ENCODE measurements at regions not wholly inside any gene's neighbourhood (a gene's known extent, or its start where the extent isn't known, plus 50 kb on each side); places are given as distances from the start of the nearest gene placed in this dataset.

- TF ChIP-seq CTCF (IDR thresholded peaks at IDR 0.05) (no peak), POLR2AphosphoS5 (IDR thresholded peaks at IDR 0.05) (no peak), POLR2A (IDR thresholded peaks at IDR 0.05) (no peak), EP300 (IDR thresholded peaks at IDR 0.05) (no peak)
Observed at GRCh38 chr4:65968831-65969558, 298.7 kb upstream of the EPHA5 start.
